A549 (cell line): ENCODE measurements at regions not wholly inside any gene's neighbourhood (a gene's known extent, or its start where the extent isn't known, plus 50 kb on each side); places are given as distances from the start of the nearest gene placed in this dataset.

Experiments
- ATAC-seq, 2 experiments: fragments of 200-7000 bp in 1 of 2; fragments of >200 bp in 1 of 2; cut with Nextera tagmentation in 1 of 2; cut with Tn5 transposase in 1 of 2; 3 replicates each; pipeline versions ENCODE4 v1.8.0 to v1.9.1; 2018 to 2020; ENCODE audit warnings: mild to moderate bottlenecking in 1 of 2, moderate library complexity in 1 of 2
- CTCF ChIA-PET: fragments of 300-600 bp; sonication (Branson Sonifier 250); formaldehyde crosslinking; extraction: SDS; loops from one replicate; lab custom pipeline; 2021; ENCODE audit warnings: antibody characterized with exemption, inconsistent platforms; lab: Yijun Ruan, JAX
- POLR2A ChIA-PET: fragments of 350-600 bp; formaldehyde crosslinking; extraction: SDS; loops from one replicate; lab custom pipeline; 2021; ENCODE audit warnings: antibody characterized with exemption, inconsistent platforms; lab: Yijun Ruan, JAX
- DNase-seq, 2 experiments: peaks; one replicate each; pipeline versions ENCODE4 v3.0.0 to v3.0.0-alpha.2; 2011 to 2016; ENCODE audit warnings: low read depth in 1 of 2, low spot score in 1 of 2
- FAIRE-seq: peaks from 2 replicates; lab custom pipeline; 2011; peaks lifted over from hg19 to GRCh38; lab: Jason Lieb, UNC
- H3K27ac ChIP-seq, 2 experiments: fragments of >200 bp; sonication (Bioruptor Twin); formaldehyde crosslinking; 3 replicates each; pipeline ENCODE4 v1.5.1; 2016 to 2017
- H3K4me1 ChIP-seq: fragments of >200 bp; sonication (Bioruptor Twin); formaldehyde crosslinking; 3 replicates; pipeline ENCODE4 v1.6.1; 2016
- H3K4me2 ChIP-seq: fragments of >200 bp; sonication (Bioruptor Twin); formaldehyde crosslinking; 3 replicates; pipeline ENCODE4 v1.6.1; 2016
- H3K4me3 ChIP-seq: fragments of >200 bp; sonication (Bioruptor Twin); formaldehyde crosslinking; 3 replicates; pipeline ENCODE4 v1.5.1; 2016
- H3K9me3 ChIP-seq: fragments of >200 bp; sonication (Bioruptor Twin); formaldehyde crosslinking; 3 replicates; pipeline ENCODE4 v1.6.1; 2016
- BHLHE40 ChIP-seq: IDR thresholded peaks from 2 replicates; pipeline ENCODE4 v1.6.1; 2012; ENCODE audit warnings: low read depth, low read length, inconsistent platforms
- CBX2 ChIP-seq: fragments of 200-600 bp; sonication (generic); IDR thresholded peaks from 2 replicates; pipeline ENCODE4 v1.6.1; 2016; ENCODE audit warnings: low read depth, mild to moderate bottlenecking, borderline replicate concordance
- CBX8 ChIP-seq: fragments of 200-600 bp; sonication (generic); IDR thresholded peaks from 2 replicates; pipeline ENCODE4 v1.6.1; 2016
- CHD4 ChIP-seq: fragments of 200-600 bp; sonication (generic); IDR thresholded peaks from 2 replicates; pipeline ENCODE4 v1.6.1; 2016; ENCODE audit warnings: antibody characterized with exemption, mild to moderate bottlenecking, borderline replicate concordance
- EHF ChIP-seq: fragments of 250-450 bp; sonication (Bioruptor Pico); IDR thresholded peaks from 2 replicates; pipeline ENCODE4 v1.5.0; 2020; ENCODE audit warnings: mild to moderate bottlenecking
- ESRRA ChIP-seq: fragments of 150-350 bp; IDR thresholded peaks from 2 replicates; pipeline ENCODE4 v1.6.1; 2014; ENCODE audit warnings: mild to moderate bottlenecking, low read length, borderline replicate concordance
- FOSB ChIP-seq: fragments of 250-450 bp; sonication (Bioruptor Pico); IDR thresholded peaks from 2 replicates; pipeline ENCODE4 v1.5.0; 2020; ENCODE audit warnings: mild to moderate bottlenecking, moderate library complexity
- FOSL2 ChIP-seq, 2 experiments: fragments of 450-650 bp in 1 of 2; fragments of >200 bp in 1 of 2; sonication (Bioruptor Twin) in 1 of 2; formaldehyde crosslinking; IDR thresholded peaks; 2 replicates each; pipeline versions ENCODE4 v1.5.0 to v1.6.1; 2016 to 2020; ENCODE audit warnings: mild to moderate bottlenecking in 1 of 2, moderate library complexity in 1 of 2
- FOXS1 ChIP-seq: fragments of 250-450 bp; sonication (Bioruptor Pico); IDR thresholded peaks from 2 replicates; pipeline ENCODE4 v1.5.0; 2020; ENCODE audit warnings: mild to moderate bottlenecking, moderate library complexity
- GATA3 ChIP-seq: IDR thresholded peaks from 2 replicates; pipeline ENCODE4 v1.6.1; 2012; ENCODE audit warnings: borderline replicate concordance
- HDAC2 ChIP-seq: fragments of 200-600 bp; sonication (generic); IDR thresholded peaks from 2 replicates; pipeline ENCODE4 v1.6.1; 2016
- HOXB13 ChIP-seq: fragments of 250-450 bp; sonication (Bioruptor Pico); IDR thresholded peaks from 2 replicates; pipeline ENCODE4 v1.5.0; 2020; ENCODE audit warnings: low read depth, mild to moderate bottlenecking, moderate library complexity
- JUN ChIP-seq, 2 experiments: fragments of >200 bp; sonication (Bioruptor Twin); formaldehyde crosslinking; IDR thresholded peaks; 2 replicates in 1 of 2; 3 replicates in 1 of 2; pipeline ENCODE4 v1.6.1; 2016 to 2017
- KDM5A ChIP-seq: fragments of 200-600 bp; sonication (generic); IDR thresholded peaks from 2 replicates; pipeline ENCODE4 v1.6.1; 2016; ENCODE audit warnings: antibody characterized with exemption, mild to moderate bottlenecking
- MAFK ChIP-seq: fragments of 450-650 bp; IDR thresholded peaks from 2 replicates; pipeline ENCODE4 v1.6.1; 2014; ENCODE audit not compliant: partially characterized antibody
- NFE2L2 ChIP-seq: fragments of 150-350 bp; conservative IDR thresholded peaks from 2 replicates; pipeline ENCODE4 v1.6.1; 2014; ENCODE audit warnings: low read length
- NR3C1 ChIP-seq: fragments of >200 bp; sonication (Bioruptor Twin); formaldehyde crosslinking; IDR thresholded peaks from 3 replicates; pipeline ENCODE4 v1.6.1; 2017
- RAD21 ChIP-seq, 2 experiments: fragments of >200 bp in 1 of 2; sonication (Bioruptor Twin) in 1 of 2; formaldehyde crosslinking in 1 of 2; IDR thresholded peaks in 1 of 2; conservative IDR thresholded peaks in 1 of 2; 2 replicates in 1 of 2; 3 replicates in 1 of 2; pipeline ENCODE4 v1.6.1; 2012 to 2018; ENCODE audit warnings: inconsistent platforms in 1 of 2
- RNF2 ChIP-seq: fragments of 200-600 bp; sonication (generic); IDR thresholded peaks from 2 replicates; pipeline ENCODE4 v1.6.1; 2016; ENCODE audit warnings: low read depth, mild to moderate bottlenecking, antibody characterized with exemption, moderate library complexity, borderline replicate concordance
- SREBF2 ChIP-seq: fragments of 450-650 bp; IDR thresholded peaks from 2 replicates; pipeline ENCODE4 v1.6.1; 2014; ENCODE audit warnings: mild to moderate bottlenecking, moderate library complexity
- ZC3H11A ChIP-seq: fragments of 450-650 bp; IDR thresholded peaks from 2 replicates; pipeline ENCODE4 v1.6.1; 2014; ENCODE audit warnings: antibody characterized with exemption, mild to moderate bottlenecking
- WGBS: methylation state at CpG from one replicate; pipeline ENCODE4 v1.1.6; 2017; ENCODE audit errors: missing lambda C conversion rate; 5-methylcytosine and 5-hydroxymethylcytosine counted together
- TF ChIP-seq, protein P1 (sequence below): fragments of 250-450 bp; sonication (Bioruptor Pico); IDR thresholded peaks from 2 replicates; pipeline ENCODE4 v1.5.0; 2021; ENCODE audit warnings: mild to moderate bottlenecking, moderate library complexity, borderline replicate concordance
- TF ChIP-seq, protein P2 (sequence below): IDR thresholded peaks from 2 replicates; pipeline ENCODE4 v1.6.1; 2012
- TF ChIP-seq, protein P3 (sequence below): fragments of 150-350 bp; IDR thresholded peaks from 2 replicates; pipeline ENCODE4 v1.6.1; 2014; ENCODE audit warnings: low read depth, mild to moderate bottlenecking, low read length
- TF ChIP-seq, protein P4 (sequence below): fragments of >200 bp; sonication (Bioruptor Twin); formaldehyde crosslinking; IDR thresholded peaks from 3 replicates; pipeline ENCODE4 v1.5.1; 2016
- TF ChIP-seq, protein P5 (sequence below): fragments of >200 bp; sonication (Bioruptor Twin); formaldehyde crosslinking; IDR thresholded peaks from 3 replicates; pipeline ENCODE4 v1.6.1; 2016

DNA sequence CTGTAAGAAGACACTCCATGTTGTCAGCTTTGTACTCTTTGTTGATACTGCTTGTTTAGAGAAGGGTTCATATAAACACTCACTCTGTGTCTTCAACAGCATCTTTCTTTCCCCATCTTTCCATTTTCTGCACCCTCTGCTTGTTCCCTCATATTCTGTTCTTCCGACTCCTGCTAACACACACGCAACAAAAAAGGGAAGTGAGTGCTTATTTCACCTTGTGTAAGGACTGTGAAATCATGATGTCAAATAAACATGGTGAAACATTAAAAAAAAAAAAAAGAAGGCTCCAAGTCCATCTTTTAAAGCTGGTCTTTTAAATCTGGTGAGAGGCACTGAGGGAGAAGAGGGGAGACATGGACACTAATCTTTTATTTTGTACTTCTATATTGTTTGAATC is 145.4 kb downstream of the RPAP3 start (continued):
- TF ChIP-seq FOSL2 (IDR thresholded peaks at IDR 0.05) = no peak
- no peak for TF ChIP-seq FOSL2 (CRISPR knock-in tag; IDR thresholded peaks at IDR 0.05)
- TF ChIP-seq, protein P1, sequence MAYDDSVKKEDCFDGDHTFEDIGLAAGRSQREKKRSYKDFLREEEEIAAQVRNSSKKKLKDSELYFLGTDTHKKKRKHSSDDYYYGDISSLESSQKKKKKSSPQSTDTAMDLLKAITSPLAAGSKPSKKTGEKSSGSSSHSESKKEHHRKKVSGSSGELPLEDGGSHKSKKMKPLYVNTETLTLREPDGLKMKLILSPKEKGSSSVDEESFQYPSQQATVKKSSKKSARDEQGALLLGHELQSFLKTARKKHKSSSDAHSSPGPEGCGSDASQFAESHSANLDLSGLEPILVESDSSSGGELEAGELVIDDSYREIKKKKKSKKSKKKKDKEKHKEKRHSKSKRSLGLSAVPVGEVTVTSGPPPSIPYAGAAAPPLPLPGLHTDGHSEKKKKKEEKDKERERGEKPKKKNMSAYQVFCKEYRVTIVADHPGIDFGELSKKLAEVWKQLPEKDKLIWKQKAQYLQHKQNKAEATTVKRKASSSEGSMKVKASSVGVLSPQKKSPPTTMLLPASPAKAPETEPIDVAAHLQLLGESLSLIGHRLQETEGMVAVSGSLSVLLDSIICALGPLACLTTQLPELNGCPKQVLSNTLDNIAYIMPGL (CRISPR knock-in tag) = no peak
- TF ChIP-seq GATA3 = no peak

DNA sequence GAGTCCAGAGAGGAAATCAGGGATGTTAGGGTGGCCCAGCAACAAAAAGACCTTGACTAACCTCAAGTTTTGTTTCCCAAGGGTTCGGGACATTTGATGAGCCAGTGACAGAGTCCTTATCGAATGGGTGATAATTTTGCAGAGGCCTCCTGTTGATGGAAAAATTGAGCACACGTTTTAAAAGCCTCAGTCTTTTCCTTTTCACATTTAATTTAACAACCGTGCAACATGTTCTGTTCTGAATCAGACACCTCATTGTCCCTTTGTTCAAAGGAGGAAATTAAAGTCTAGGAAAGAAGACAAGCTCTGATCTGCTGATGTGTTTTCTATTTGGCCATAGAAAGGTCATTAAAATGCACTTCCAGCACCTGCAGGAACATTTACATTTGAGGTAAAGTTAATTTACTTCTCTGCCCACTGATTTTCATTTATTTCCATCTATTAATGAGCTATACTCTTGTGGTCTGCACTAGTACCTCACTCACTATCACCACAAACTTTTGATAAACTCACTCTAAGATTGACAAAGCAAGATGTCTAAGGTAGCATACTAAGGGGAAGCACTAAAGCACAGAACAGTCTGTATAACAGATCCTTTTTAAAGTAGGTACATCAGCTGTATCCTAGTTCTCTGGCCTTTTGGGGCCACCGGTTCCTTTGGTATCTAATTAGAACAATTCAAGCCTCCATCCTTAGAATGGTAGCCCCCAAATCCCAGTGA is 147.0 kb downstream of the RPAP3 start:
- Histone ChIP-seq H3K27ac (no peak overlapping the region), H3K9me3 (no peaks in the 10 kb centered on the region), H3K4me2 (no peak overlapping the region), H3K4me1 (no peaks in the 10 kb centered on the region)
- CTCF ChIA-PET = interaction anchor here (0.6 to 0.9 kb wide), 2 partner anchors 79 to 161 kb away, joined by 3 read pairs; no protein-coding TSS in a partner anchor
- FAIRE-seq = no peak
- 46% methylated on average over 5 of the region's 5 CpGs for WGBS
- no peak for DNase-seq
- TF ChIP-seq NFE2L2 = no peak
- TF ChIP-seq, protein P2, sequence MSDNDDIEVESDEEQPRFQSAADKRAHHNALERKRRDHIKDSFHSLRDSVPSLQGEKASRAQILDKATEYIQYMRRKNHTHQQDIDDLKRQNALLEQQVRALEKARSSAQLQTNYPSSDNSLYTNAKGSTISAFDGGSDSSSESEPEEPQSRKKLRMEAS = no peak
- no peak for TF ChIP-seq SREBF2
- TF ChIP-seq JUN (IDR thresholded peaks at IDR 0.05) = no peak
- TF ChIP-seq CBX8 = no peak
- no peak for TF ChIP-seq EHF (CRISPR knock-in tag)
- no peak for TF ChIP-seq HDAC2
- TF ChIP-seq NR3C1 = no peak
- no peak for TF ChIP-seq FOSB (CRISPR knock-in tag)
- TF ChIP-seq, protein P1 (CRISPR knock-in tag) = no peak
- TF ChIP-seq, all 56 proteins: peak for 0
- no peak for ATAC-seq
- H3K4me3 ChIP-seq = no peak overlapping the region
- POLR2A ChIA-PET = no interaction called here

DNA sequence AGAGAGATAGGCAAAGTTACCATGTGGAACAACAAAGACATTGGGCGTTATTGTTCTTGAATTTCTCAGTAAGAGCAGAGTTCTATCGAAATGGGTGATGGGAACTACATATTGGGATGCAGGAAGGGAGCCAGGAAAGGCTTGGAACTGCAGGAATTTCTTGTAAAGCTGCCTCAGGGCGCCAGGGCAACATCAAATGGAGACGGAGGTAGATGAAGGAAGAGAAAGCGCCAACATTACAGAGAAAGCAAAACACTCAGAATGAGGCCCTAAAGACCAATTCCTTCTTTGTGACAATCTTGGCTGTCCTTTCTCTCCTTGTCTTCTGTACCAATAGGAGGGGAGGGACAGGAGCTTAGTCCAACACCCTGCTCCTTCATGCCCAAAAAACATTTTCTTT is 148.4 kb downstream of the RPAP3 start:
- POLR2A ChIA-PET = no interaction called here
- WGBS = 57% methylated on average over 5 of the region's 5 CpGs
- Histone ChIP-seq H3K9me3 (peaks cover 13% of the 10 kb centered on the region), H3K4me1 (no peaks in the 10 kb centered on the region), H3K4me3 (no peak overlapping the region)
- CTCF ChIA-PET = no interaction called here
- no peak for FAIRE-seq
- DNase-seq = no peak
- TF ChIP-seq RNF2 (no peak), KDM5A (no peak), CBX8 (no peak), RAD21 (conservative IDR thresholded peaks at IDR 0.05 in 1 of 2, IDR thresholded peaks at IDR 0.05 in 1 of 2) (no peak), BHLHE40 (no peak), CHD4 (no peak), MAFK (no peak), ESRRA (no peak), NFE2L2 (no peak), FOXS1 (no peak), ZC3H11A (no peak), GATA3 (no peak), HOXB13 (CRISPR knock-in tag) (no peak), CBX2 (no peak)
- TF ChIP-seq, protein P2 = no peak
- TF ChIP-seq, protein P3, sequence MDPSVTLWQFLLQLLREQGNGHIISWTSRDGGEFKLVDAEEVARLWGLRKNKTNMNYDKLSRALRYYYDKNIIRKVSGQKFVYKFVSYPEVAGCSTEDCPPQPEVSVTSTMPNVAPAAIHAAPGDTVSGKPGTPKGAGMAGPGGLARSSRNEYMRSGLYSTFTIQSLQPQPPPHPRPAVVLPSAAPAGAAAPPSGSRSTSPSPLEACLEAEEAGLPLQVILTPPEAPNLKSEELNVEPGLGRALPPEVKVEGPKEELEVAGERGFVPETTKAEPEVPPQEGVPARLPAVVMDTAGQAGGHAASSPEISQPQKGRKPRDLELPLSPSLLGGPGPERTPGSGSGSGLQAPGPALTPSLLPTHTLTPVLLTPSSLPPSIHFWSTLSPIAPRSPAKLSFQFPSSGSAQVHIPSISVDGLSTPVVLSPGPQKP = no peak
- TF ChIP-seq, protein P4, sequence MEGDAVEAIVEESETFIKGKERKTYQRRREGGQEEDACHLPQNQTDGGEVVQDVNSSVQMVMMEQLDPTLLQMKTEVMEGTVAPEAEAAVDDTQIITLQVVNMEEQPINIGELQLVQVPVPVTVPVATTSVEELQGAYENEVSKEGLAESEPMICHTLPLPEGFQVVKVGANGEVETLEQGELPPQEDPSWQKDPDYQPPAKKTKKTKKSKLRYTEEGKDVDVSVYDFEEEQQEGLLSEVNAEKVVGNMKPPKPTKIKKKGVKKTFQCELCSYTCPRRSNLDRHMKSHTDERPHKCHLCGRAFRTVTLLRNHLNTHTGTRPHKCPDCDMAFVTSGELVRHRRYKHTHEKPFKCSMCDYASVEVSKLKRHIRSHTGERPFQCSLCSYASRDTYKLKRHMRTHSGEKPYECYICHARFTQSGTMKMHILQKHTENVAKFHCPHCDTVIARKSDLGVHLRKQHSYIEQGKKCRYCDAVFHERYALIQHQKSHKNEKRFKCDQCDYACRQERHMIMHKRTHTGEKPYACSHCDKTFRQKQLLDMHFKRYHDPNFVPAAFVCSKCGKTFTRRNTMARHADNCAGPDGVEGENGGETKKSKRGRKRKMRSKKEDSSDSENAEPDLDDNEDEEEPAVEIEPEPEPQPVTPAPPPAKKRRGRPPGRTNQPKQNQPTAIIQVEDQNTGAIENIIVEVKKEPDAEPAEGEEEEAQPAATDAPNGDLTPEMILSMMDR = no peak
- TF ChIP-seq, protein P5, sequence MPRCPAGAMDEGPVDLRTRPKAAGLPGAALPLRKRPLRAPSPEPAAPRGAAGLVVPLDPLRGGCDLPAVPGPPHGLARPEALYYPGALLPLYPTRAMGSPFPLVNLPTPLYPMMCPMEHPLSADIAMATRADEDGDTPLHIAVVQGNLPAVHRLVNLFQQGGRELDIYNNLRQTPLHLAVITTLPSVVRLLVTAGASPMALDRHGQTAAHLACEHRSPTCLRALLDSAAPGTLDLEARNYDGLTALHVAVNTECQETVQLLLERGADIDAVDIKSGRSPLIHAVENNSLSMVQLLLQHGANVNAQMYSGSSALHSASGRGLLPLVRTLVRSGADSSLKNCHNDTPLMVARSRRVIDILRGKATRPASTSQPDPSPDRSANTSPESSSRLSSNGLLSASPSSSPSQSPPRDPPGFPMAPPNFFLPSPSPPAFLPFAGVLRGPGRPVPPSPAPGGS = no peak
- TF ChIP-seq, all 56 proteins: peak for 0
- no peak overlapping the region for H3K4me2 ChIP-seq
- ATAC-seq = no peak
- H3K27ac ChIP-seq = no peak overlapping the region
